ENCODE measurements at regions not wholly inside any gene's neighbourhood (a gene's known extent, or its start where the extent isn't known, plus 50 kb on each side); places are given as distances from the start of the nearest gene placed in this dataset.

DNA sequence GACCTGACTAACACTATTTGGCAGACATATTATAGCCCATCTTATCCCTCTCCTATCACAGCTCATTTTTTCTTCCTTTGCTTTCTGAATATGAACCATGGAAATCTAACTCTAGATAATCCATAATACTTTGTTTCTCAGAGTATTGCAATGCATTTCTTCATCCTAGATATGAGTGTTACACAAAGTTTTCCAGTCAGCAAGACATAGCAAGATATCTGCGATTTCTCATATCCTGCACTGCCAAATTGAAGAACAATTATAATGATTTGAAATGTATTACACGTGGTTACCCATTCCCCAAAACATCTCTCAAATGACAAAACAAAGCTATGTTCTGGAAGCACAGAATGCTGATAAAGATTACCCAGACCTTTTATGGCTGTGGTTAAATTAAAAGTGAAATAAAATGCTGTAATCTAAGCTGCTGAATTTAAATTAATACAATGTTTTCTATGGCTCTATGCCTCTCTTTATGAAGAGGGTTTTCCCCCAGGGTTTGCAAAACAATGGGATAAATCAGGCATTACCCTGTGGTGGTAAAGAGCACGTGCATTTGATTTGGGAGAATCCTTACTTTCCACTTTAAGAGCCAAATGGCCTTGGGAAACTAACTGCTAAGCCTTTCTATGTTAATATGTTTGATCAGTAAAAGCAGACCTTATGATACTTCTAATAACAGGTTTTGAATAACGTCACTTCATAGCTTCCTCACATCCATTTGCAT lies 1291.0 kb upstream of the CNTN5 start:
- dilution Hi-C loops (cut with HindIII; ENCODE audit: low sequenced_read_pairs, unreplicated experiment) (no loop called here), in situ Hi-C loops (cut with MboI; ENCODE audit: low sequenced_read_pairs) (no loop called here), intact Hi-C loops (cut with micrococcal nuclease) (no loop called here)
- H3K4me2 ChIP-seq (ENCODE audit: low read depth, low read length): no peak overlapping the region
- H3K18ac ChIP-seq (ENCODE audit: low read depth, low read length): no peak overlapping the region
- ATAC-seq (ENCODE audit: low read depth) (no peak), DNase-seq (no peak)
- H3K14ac ChIP-seq (replicated peaks; ENCODE audit: low read depth, low read length): no peak overlapping the region
- H4K8ac ChIP-seq (ENCODE audit: low read depth in 2 of 2, low read length in 2 of 2): no peak overlapping the region
- H3K79me1 ChIP-seq (ENCODE audit: low read depth in 1 of 2, low read length in 2 of 2): no peaks in the 10 kb centered on the region
- H3K36me3 ChIP-seq (ENCODE audit: control insufficient read depth, insufficient read depth, low read length): no peaks in the 10 kb centered on the region
- H4K5ac ChIP-seq (ENCODE audit: low read depth, low read length): no peak overlapping the region
- no peaks in the 10 kb centered on the region for H3K9me1 ChIP-seq (ENCODE audit: insufficient read depth, low read length)
- H3K9me3 ChIP-seq (ENCODE audit: control insufficient read depth, insufficient read depth, low read length): no peaks in the 10 kb centered on the region
- CTCF ChIA-PET: interaction anchor here (1.0 kb wide), 1 partner anchor 37 kb away, joined by 5 read pairs; no protein-coding TSS in a partner anchor
- H2BK120ac ChIP-seq (ENCODE audit: low read depth, low read length): no peak overlapping the region
- no peak overlapping the region for H2AK9ac ChIP-seq (replicated peaks; ENCODE audit: low read depth, low read length, poor library complexity)
- H2BK5ac ChIP-seq (ENCODE audit: low read depth, low read length, poor library complexity, severe bottlenecking): no peak overlapping the region
- POLR2A ChIA-PET (ENCODE audit: unreplicated experiment): no interaction called here
- H3K4ac ChIP-seq (ENCODE audit: low read depth, low read length): no peak overlapping the region
- no peak overlapping the region for H2BK20ac ChIP-seq (ENCODE audit: low read depth, low read length)
- no peak overlapping the region for H4K91ac ChIP-seq (ENCODE audit: insufficient read depth, low read depth, low read length)
- BruUV-seq (replicated peaks): no TSS peak
- H3K27me3 ChIP-seq (ENCODE audit: control insufficient read depth, insufficient read depth, low read length): no peaks in the 10 kb centered on the region
- no peak overlapping the region for H3K9ac ChIP-seq (ENCODE audit: low read depth, low read length)
- H2AK5ac ChIP-seq (ENCODE audit: low read depth, low read length): no peak overlapping the region
- no peak overlapping the region for H2BK15ac ChIP-seq (ENCODE audit: low read depth, low read length)
- H3K23ac ChIP-seq (ENCODE audit: low read depth, low read length): no peak overlapping the region
- no peak overlapping the region for H3K27ac ChIP-seq (ENCODE audit: insufficient read depth, low read length)
- no peak overlapping the region for H3K56ac ChIP-seq (ENCODE audit: extremely low read depth, insufficient read depth, low read length)
- no CpG with 5 or more reads among the region's 4 CpGs for WGBS, 2 experiments (ENCODE audit: extremely low coverage in 2 of 2, insufficient read length in 1 of 2)
- no peaks in the 10 kb centered on the region for H4K20me1 ChIP-seq (ENCODE audit: insufficient read depth, low read length)
- no peaks in the 10 kb centered on the region for H3K4me1 ChIP-seq (ENCODE audit: control insufficient read depth, insufficient read depth, low read length)
- no peak for TF ChIP-seq RCOR1 (IDR thresholded peaks at IDR 0.05; ENCODE audit: insufficient replicate concordance, low read length)
- no peak for TF ChIP-seq MAZ (IDR thresholded peaks at IDR 0.05; ENCODE audit: borderline replicate concordance, low read depth, low read length)
- TF ChIP-seq RAD21 (IDR thresholded peaks at IDR 0.05; ENCODE audit: low read length): no peak
- no peak for TF ChIP-seq FOS (IDR thresholded peaks at IDR 0.05; ENCODE audit: low read depth, low read length)
- no peak for TF ChIP-seq SMC3 (IDR thresholded peaks at IDR 0.05; ENCODE audit: low read depth, low read length)
- TF ChIP-seq POLR2A (IDR thresholded peaks at IDR 0.05; ENCODE audit: low read depth, low read length): no peak
- TF ChIP-seq, protein P1, sequence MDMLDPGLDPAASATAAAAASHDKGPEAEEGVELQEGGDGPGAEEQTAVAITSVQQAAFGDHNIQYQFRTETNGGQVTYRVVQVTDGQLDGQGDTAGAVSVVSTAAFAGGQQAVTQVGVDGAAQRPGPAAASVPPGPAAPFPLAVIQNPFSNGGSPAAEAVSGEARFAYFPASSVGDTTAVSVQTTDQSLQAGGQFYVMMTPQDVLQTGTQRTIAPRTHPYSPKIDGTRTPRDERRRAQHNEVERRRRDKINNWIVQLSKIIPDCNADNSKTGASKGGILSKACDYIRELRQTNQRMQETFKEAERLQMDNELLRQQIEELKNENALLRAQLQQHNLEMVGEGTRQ (IDR thresholded peaks at IDR 0.05; ENCODE audit: low read depth, low read length): no peak
- TF ChIP-seq NFE2L2 (IDR thresholded peaks at IDR 0.05; ENCODE audit: low read depth, low read length): no peak
- TF ChIP-seq, protein P2, sequence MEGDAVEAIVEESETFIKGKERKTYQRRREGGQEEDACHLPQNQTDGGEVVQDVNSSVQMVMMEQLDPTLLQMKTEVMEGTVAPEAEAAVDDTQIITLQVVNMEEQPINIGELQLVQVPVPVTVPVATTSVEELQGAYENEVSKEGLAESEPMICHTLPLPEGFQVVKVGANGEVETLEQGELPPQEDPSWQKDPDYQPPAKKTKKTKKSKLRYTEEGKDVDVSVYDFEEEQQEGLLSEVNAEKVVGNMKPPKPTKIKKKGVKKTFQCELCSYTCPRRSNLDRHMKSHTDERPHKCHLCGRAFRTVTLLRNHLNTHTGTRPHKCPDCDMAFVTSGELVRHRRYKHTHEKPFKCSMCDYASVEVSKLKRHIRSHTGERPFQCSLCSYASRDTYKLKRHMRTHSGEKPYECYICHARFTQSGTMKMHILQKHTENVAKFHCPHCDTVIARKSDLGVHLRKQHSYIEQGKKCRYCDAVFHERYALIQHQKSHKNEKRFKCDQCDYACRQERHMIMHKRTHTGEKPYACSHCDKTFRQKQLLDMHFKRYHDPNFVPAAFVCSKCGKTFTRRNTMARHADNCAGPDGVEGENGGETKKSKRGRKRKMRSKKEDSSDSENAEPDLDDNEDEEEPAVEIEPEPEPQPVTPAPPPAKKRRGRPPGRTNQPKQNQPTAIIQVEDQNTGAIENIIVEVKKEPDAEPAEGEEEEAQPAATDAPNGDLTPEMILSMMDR (conservative IDR thresholded peaks at IDR 0.05; ENCODE audit: low read depth, low read length): no peak
- no peak for TF ChIP-seq RFX5 (IDR thresholded peaks at IDR 0.05; ENCODE audit: low read depth, low read length)
- no peak for TF ChIP-seq MAFK (IDR thresholded peaks at IDR 0.05; ENCODE audit: low read depth, low read length)
- TF ChIP-seq, protein P3, sequence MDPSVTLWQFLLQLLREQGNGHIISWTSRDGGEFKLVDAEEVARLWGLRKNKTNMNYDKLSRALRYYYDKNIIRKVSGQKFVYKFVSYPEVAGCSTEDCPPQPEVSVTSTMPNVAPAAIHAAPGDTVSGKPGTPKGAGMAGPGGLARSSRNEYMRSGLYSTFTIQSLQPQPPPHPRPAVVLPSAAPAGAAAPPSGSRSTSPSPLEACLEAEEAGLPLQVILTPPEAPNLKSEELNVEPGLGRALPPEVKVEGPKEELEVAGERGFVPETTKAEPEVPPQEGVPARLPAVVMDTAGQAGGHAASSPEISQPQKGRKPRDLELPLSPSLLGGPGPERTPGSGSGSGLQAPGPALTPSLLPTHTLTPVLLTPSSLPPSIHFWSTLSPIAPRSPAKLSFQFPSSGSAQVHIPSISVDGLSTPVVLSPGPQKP (IDR thresholded peaks at IDR 0.05; ENCODE audit: borderline replicate concordance, low read depth, low read length): no peak
- no peak overlapping the region for H3K4me3 ChIP-seq (ENCODE audit: insufficient read depth, low read depth, low read length)
- no peak overlapping the region for H2AFZ ChIP-seq (replicated peaks; ENCODE audit: low read length, poor library complexity)

All from IMR-90 (cell line).